Osteocyte (in vitro differentiated cells): ENCODE measurements at regions not wholly inside any gene's neighbourhood (a gene's known extent, or its start where the extent isn't known, plus 50 kb on each side); places are given as distances from the start of the nearest gene placed in this dataset.
"Not testable (repeated sequence)": the region's sequence is repeated elsewhere in the genome, so short reads cannot be mapped to it uniquely, and the experiment has no call there.

Experiments
- DNase-seq: peaks from one replicate; pipeline ENCODE4 v3.0.0; 2021; ENCODE audit warnings: mixed read lengths; ENCODE audit not compliant: unreplicated experiment; ENCODE audit errors: extremely low spot score
- H3K27ac Mint-ChIP-seq: one replicate; pipeline ENCODE4 v1.8.0; 2021; ENCODE audit warnings: mild to moderate bottlenecking, mixed read lengths; ENCODE audit not compliant: unreplicated experiment
- H3K27me3 Mint-ChIP-seq: one replicate; pipeline ENCODE4 v1.8.0; 2021; ENCODE audit warnings: mixed read lengths; ENCODE audit not compliant: unreplicated experiment
- H3K36me3 Mint-ChIP-seq: one replicate; pipeline ENCODE4 v1.8.0; 2021; ENCODE audit warnings: mixed read lengths; ENCODE audit not compliant: unreplicated experiment
- H3K4me1 Mint-ChIP-seq: one replicate; pipeline ENCODE4 v1.8.0; 2021; ENCODE audit warnings: mixed read lengths; ENCODE audit not compliant: unreplicated experiment
- H3K4me3 Mint-ChIP-seq: one replicate; pipeline ENCODE4 v1.8.0; 2021; ENCODE audit warnings: mild to moderate bottlenecking, moderate library complexity, mixed read lengths; ENCODE audit not compliant: unreplicated experiment
- H3K9me3 Mint-ChIP-seq: one replicate; pipeline ENCODE4 v1.8.0; 2021; ENCODE audit warnings: mixed read lengths; ENCODE audit not compliant: unreplicated experiment
- CTCF ChIP-seq: fragments of 200-600 bp; sonication (generic); IDR thresholded peaks from 2 replicates; pipeline ENCODE4 v1.5.0; 2021; ENCODE audit warnings: antibody characterized with exemption, mild to moderate bottlenecking, moderate library complexity

GRCh38 chr5:107011605-107012004, 659.1 kb downstream of the EFNA5 start:
- Mint-ChIP-seq H3K27me3 (no peaks in the 10 kb centered on the region), H3K9me3 (no peaks in the 10 kb centered on the region), H3K4me3 (no peak overlapping the region), H3K36me3 (no peaks in the 10 kb centered on the region), H3K27ac (no peak overlapping the region), H3K4me1 (no peaks in the 10 kb centered on the region)
- TF ChIP-seq CTCF = no peak
- DNase-seq = no peak

- DNase-seq = no peak
- TF ChIP-seq CTCF = no peak
- Mint-ChIP-seq H3K27me3 (no peaks in the 10 kb centered on the region), H3K4me3 (no peak overlapping the region), H3K9me3 (no peaks in the 10 kb centered on the region), H3K27ac (no peak overlapping the region), H3K36me3 (no peaks in the 10 kb centered on the region), H3K4me1 (no peaks in the 10 kb centered on the region)
Measured at GRCh38 chr5:107010060-107010459, 660.7 kb downstream of the EFNA5 start.

GRCh38 chr5:107005653-107006052, 665.1 kb downstream of the EFNA5 start:
- no peak for TF ChIP-seq CTCF
- no peak for DNase-seq
- no peak overlapping the region for H3K4me3 Mint-ChIP-seq
- no peaks in the 10 kb centered on the region for H3K27me3 Mint-ChIP-seq
- no peaks in the 10 kb centered on the region for H3K36me3 Mint-ChIP-seq
- H3K9me3 Mint-ChIP-seq = no peaks in the 10 kb centered on the region
- no peak overlapping the region for H3K27ac Mint-ChIP-seq
- no peaks in the 10 kb centered on the region for H3K4me1 Mint-ChIP-seq

GRCh38 chr5:107005161-107005560, 665.6 kb downstream of the EFNA5 start:
- H3K27me3 Mint-ChIP-seq = no peaks in the 10 kb centered on the region
- TF ChIP-seq CTCF = no peak
- DNase-seq = no peak
- no peak overlapping the region for H3K27ac Mint-ChIP-seq
- no peaks in the 10 kb centered on the region for H3K4me1 Mint-ChIP-seq
- no peaks in the 10 kb centered on the region for H3K36me3 Mint-ChIP-seq
- H3K4me3 Mint-ChIP-seq = no peak overlapping the region
- H3K9me3 Mint-ChIP-seq = no peaks in the 10 kb centered on the region

GRCh38 chr5:107002115-107002514, 668.6 kb downstream of the EFNA5 start:
- H3K9me3 Mint-ChIP-seq = peaks cover 13% of the 10 kb centered on the region
- no peaks in the 10 kb centered on the region for H3K4me1 Mint-ChIP-seq
- no peak for TF ChIP-seq CTCF
- no peak overlapping the region for H3K27ac Mint-ChIP-seq
- H3K4me3 Mint-ChIP-seq = no peak overlapping the region
- H3K36me3 Mint-ChIP-seq = peaks cover 2% of the 10 kb centered on the region
- H3K27me3 Mint-ChIP-seq = no peaks in the 10 kb centered on the region
- no peak for DNase-seq

GRCh38 chr5:106999506-106999905, 671.2 kb downstream of the EFNA5 start:
- H3K36me3 Mint-ChIP-seq, DNase-seq, H3K27ac Mint-ChIP-seq: not testable (repeated sequence)

More at GRCh38 chr5:106999506-106999905, 671.2 kb downstream of the EFNA5 start:
- H3K4me1 Mint-ChIP-seq, H3K4me3 Mint-ChIP-seq, H3K27me3 Mint-ChIP-seq: not testable (repeated sequence)
- peaks cover 22% of the 10 kb centered on the region for H3K9me3 Mint-ChIP-seq
